ENCODE measurements at regions not wholly inside any gene's neighbourhood (a gene's known extent, or its start where the extent isn't known, plus 50 kb on each side); places are given as distances from the start of the nearest gene placed in this dataset.
"Not testable (repeated sequence)": the region's sequence is repeated elsewhere in the genome, so short reads cannot be mapped to it uniquely, and the experiment has no call there.

- H3K14ac ChIP-seq (ENCODE audit: low read length in 2 of 2); H3K18ac ChIP-seq (ENCODE audit: low read depth in 1 of 2, low read length in 2 of 2); H3K4me1 ChIP-seq (ENCODE audit: control insufficient read depth, insufficient read depth, low read depth, low read length); H2BK15ac ChIP-seq (ENCODE audit: low read depth, poor library complexity, severe bottlenecking); H3K9ac ChIP-seq (ENCODE audit: low read length); H3K4me3 ChIP-seq (ENCODE audit: insufficient read depth in 1 of 2, low read depth in 1 of 2, low read length in 2 of 2); H3K79me1 ChIP-seq (replicated peaks; ENCODE audit: low read length, poor library complexity, severe bottlenecking); H3K27me3 ChIP-seq (ENCODE audit: control insufficient read depth in 1 of 2, insufficient read depth in 1 of 2, low read length in 2 of 2); H3K9me3 ChIP-seq (ENCODE audit: control insufficient read depth, low read length); H2BK120ac ChIP-seq (ENCODE audit: low read depth, low read length); H2BK12ac ChIP-seq (ENCODE audit: low read length in 2 of 2); DNase-seq; H3K27ac ChIP-seq (ENCODE audit: low read length, poor library complexity, severe bottlenecking); H3K4ac ChIP-seq (ENCODE audit: low read depth in 1 of 2, low read length in 2 of 2); H3K4me2 ChIP-seq (ENCODE audit: low read length, poor library complexity, severe bottlenecking); H4K91ac ChIP-seq (ENCODE audit: low read length); H2BK5ac ChIP-seq (ENCODE audit: low read depth, low read length, poor library complexity, severe bottlenecking); H3K36me3 ChIP-seq (ENCODE audit: control insufficient read depth in 1 of 2, insufficient read depth in 2 of 2, low read depth in 1 of 2, low read length in 2 of 2); H2AFZ ChIP-seq (ENCODE audit: low read depth, low read length); H4K8ac ChIP-seq (ENCODE audit: low read length); H2AK5ac ChIP-seq (ENCODE audit: low read length, severe bottlenecking); H3K23ac ChIP-seq (ENCODE audit: low read length in 2 of 2): not testable (repeated sequence)
- no CpG with 5 or more reads among the region's 31 CpGs for WGBS
Measured at GRCh38 chr9:66266856-66267430, 530.0 kb downstream of the FOXD4L4 start.

GRCh38 chr9:66267684-66268083 lies 530.7 kb downstream of the FOXD4L4 start:
- H2AFZ ChIP-seq (ENCODE audit: low read depth, low read length); H4K8ac ChIP-seq (ENCODE audit: low read length); H3K79me1 ChIP-seq (replicated peaks; ENCODE audit: low read length, poor library complexity, severe bottlenecking); H2BK12ac ChIP-seq (ENCODE audit: low read length in 2 of 2); H3K9ac ChIP-seq (ENCODE audit: low read length); H2BK120ac ChIP-seq (ENCODE audit: low read depth, low read length); H3K4me3 ChIP-seq (ENCODE audit: insufficient read depth in 1 of 2, low read depth in 1 of 2, low read length in 2 of 2); H2BK5ac ChIP-seq (ENCODE audit: low read depth, low read length, poor library complexity, severe bottlenecking); H3K4ac ChIP-seq (ENCODE audit: low read depth in 1 of 2, low read length in 2 of 2); H3K4me2 ChIP-seq (ENCODE audit: low read length, poor library complexity, severe bottlenecking); H4K91ac ChIP-seq (ENCODE audit: low read length); H3K18ac ChIP-seq (ENCODE audit: low read depth in 1 of 2, low read length in 2 of 2); H3K36me3 ChIP-seq (ENCODE audit: control insufficient read depth in 1 of 2, insufficient read depth in 2 of 2, low read depth in 1 of 2, low read length in 2 of 2); H3K14ac ChIP-seq (ENCODE audit: low read length in 2 of 2); H3K4me1 ChIP-seq (ENCODE audit: control insufficient read depth, insufficient read depth, low read depth, low read length); H3K9me3 ChIP-seq (ENCODE audit: control insufficient read depth, low read length); H3K23ac ChIP-seq (ENCODE audit: low read length in 2 of 2); H3K27me3 ChIP-seq (ENCODE audit: control insufficient read depth in 1 of 2, insufficient read depth in 1 of 2, low read length in 2 of 2); DNase-seq; H2BK15ac ChIP-seq (ENCODE audit: low read depth, poor library complexity, severe bottlenecking); H3K27ac ChIP-seq (ENCODE audit: low read length, poor library complexity, severe bottlenecking); H2AK5ac ChIP-seq (ENCODE audit: low read length, severe bottlenecking): not testable (repeated sequence)
- WGBS = no CpG with 5 or more reads among the region's 22 CpGs

- not testable (repeated sequence) for H3K36me3 ChIP-seq (ENCODE audit: control insufficient read depth in 1 of 2, insufficient read depth in 2 of 2, low read depth in 1 of 2, low read length in 2 of 2); H2BK120ac ChIP-seq (ENCODE audit: low read depth, low read length)
- no CpG with 5 or more reads among the region's 26 CpGs for WGBS
Measured at GRCh38 chr9:66269024-66269423, 532.1 kb downstream of the FOXD4L4 start.

GRCh38 chr9:66269783-66270182 lies 532.8 kb downstream of the FOXD4L4 start:
- 0% methylated on average over 10 of the region's 42 CpGs for WGBS
- H2BK12ac ChIP-seq (ENCODE audit: low read length in 2 of 2); H3K14ac ChIP-seq (ENCODE audit: low read length in 2 of 2): not testable (repeated sequence)

More at GRCh38 chr9:66269024-66269423, 532.1 kb downstream of the FOXD4L4 start:
- H2AFZ ChIP-seq (ENCODE audit: low read depth, low read length); H3K9me3 ChIP-seq (ENCODE audit: control insufficient read depth, low read length); H3K4me1 ChIP-seq (ENCODE audit: control insufficient read depth, insufficient read depth, low read depth, low read length); H3K9ac ChIP-seq (ENCODE audit: low read length); H2AK5ac ChIP-seq (ENCODE audit: low read length, severe bottlenecking); H2BK5ac ChIP-seq (ENCODE audit: low read depth, low read length, poor library complexity, severe bottlenecking); H3K27me3 ChIP-seq (ENCODE audit: control insufficient read depth in 1 of 2, insufficient read depth in 1 of 2, low read length in 2 of 2); H4K91ac ChIP-seq (ENCODE audit: low read length); H4K8ac ChIP-seq (ENCODE audit: low read length); H3K4me2 ChIP-seq (ENCODE audit: low read length, poor library complexity, severe bottlenecking); DNase-seq; H3K4me3 ChIP-seq (ENCODE audit: insufficient read depth in 1 of 2, low read depth in 1 of 2, low read length in 2 of 2); H3K14ac ChIP-seq (ENCODE audit: low read length in 2 of 2); H2BK12ac ChIP-seq (ENCODE audit: low read length in 2 of 2); H3K4ac ChIP-seq (ENCODE audit: low read depth in 1 of 2, low read length in 2 of 2); H3K23ac ChIP-seq (ENCODE audit: low read length in 2 of 2); H2BK15ac ChIP-seq (ENCODE audit: low read depth, poor library complexity, severe bottlenecking); H3K18ac ChIP-seq (ENCODE audit: low read depth in 1 of 2, low read length in 2 of 2); H3K27ac ChIP-seq (ENCODE audit: low read length, poor library complexity, severe bottlenecking); H3K79me1 ChIP-seq (replicated peaks; ENCODE audit: low read length, poor library complexity, severe bottlenecking): not testable (repeated sequence)

More at GRCh38 chr9:66269783-66270182, 532.8 kb downstream of the FOXD4L4 start:
- not testable (repeated sequence) for H4K91ac ChIP-seq (ENCODE audit: low read length); H2AK5ac ChIP-seq (ENCODE audit: low read length, severe bottlenecking); DNase-seq; H3K4me3 ChIP-seq (ENCODE audit: insufficient read depth in 1 of 2, low read depth in 1 of 2, low read length in 2 of 2); H3K4ac ChIP-seq (ENCODE audit: low read depth in 1 of 2, low read length in 2 of 2); H2AFZ ChIP-seq (ENCODE audit: low read depth, low read length); H2BK5ac ChIP-seq (ENCODE audit: low read depth, low read length, poor library complexity, severe bottlenecking); H3K4me2 ChIP-seq (ENCODE audit: low read length, poor library complexity, severe bottlenecking); H2BK15ac ChIP-seq (ENCODE audit: low read depth, poor library complexity, severe bottlenecking); H2BK120ac ChIP-seq (ENCODE audit: low read depth, low read length); H3K18ac ChIP-seq (ENCODE audit: low read depth in 1 of 2, low read length in 2 of 2); H3K36me3 ChIP-seq (ENCODE audit: control insufficient read depth in 1 of 2, insufficient read depth in 2 of 2, low read depth in 1 of 2, low read length in 2 of 2); H4K8ac ChIP-seq (ENCODE audit: low read length); H3K79me1 ChIP-seq (replicated peaks; ENCODE audit: low read length, poor library complexity, severe bottlenecking); H3K4me1 ChIP-seq (ENCODE audit: control insufficient read depth, insufficient read depth, low read depth, low read length); H3K23ac ChIP-seq (ENCODE audit: low read length in 2 of 2); H3K9ac ChIP-seq (ENCODE audit: low read length); H3K27me3 ChIP-seq (ENCODE audit: control insufficient read depth in 1 of 2, insufficient read depth in 1 of 2, low read length in 2 of 2); H3K9me3 ChIP-seq (ENCODE audit: control insufficient read depth, low read length); H3K27ac ChIP-seq (ENCODE audit: low read length, poor library complexity, severe bottlenecking)
